Right hindlimb (tissue), 1 donor: ENCODE measurements at regions not wholly inside any gene's neighbourhood (a gene's known extent, or its start where the extent isn't known, plus 50 kb on each side); places are given as distances from the start of the nearest gene placed in this dataset.

Source experiments
- DNase-seq: peaks from one replicate; pipeline ENCODE4 v3.0.0-alpha.2; 2018

DNA sequence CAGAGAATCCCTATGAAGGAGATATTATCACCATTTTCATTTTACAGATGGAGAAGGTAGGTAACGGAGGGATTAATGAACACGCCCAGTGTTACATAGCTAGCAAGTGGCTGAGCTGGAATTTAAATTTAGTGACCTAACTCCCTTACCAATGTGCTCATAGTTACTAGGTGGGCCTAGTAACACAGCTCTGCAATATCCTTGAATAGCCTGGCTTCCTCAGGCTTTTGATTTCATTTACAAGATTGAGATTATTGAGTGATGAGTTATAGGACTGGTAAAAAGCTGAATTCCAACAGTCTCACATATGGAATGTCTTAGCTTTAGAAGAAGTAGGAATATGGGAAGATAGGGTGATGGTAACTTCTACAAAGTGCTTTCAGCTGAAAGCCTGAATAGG lies 336.3 kb upstream of the KIF2A start:
- DNase-seq, result no peak

DNA sequence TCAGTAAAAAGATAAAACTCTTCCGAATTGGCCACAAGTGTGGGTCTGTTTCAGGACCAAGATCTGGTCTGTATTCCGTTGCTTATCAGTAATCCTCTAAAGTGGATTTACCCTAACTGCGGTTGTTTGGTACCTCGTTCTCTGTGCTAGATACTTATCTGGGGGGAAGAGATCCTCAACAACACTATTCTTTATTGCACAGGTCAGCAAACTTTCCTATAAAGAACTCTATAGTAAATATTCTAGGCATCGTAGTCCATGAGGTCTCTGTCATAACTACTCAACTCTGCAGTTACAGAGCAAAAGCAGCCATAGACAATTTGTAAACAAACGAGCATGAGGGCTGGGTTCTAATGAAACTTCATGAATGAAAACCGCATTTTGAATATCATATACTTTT lies 335.8 kb upstream of the KIF2A start:
- DNase-seq, result no peak

DNA sequence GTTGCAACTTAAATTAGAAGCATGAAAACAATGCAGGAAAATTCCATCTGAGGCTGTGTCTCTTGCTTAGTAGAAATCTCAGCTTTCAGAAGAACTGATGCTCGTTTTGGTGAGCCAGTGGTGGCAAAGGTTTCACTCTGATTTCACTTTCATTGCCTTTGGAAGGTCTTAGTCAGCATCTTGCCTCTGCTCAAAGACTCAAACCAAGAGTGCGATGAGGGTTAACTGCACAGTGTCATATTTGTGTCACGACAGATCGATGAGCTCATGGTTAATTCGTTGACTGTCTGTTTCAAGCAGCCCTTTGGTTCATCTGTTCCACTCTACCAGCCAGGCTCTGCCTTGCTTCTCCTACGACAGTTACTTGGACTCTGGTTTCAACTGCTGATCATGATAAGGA lies 331.3 kb upstream of the KIF2A start:
- DNase-seq, result no peak

DNA sequence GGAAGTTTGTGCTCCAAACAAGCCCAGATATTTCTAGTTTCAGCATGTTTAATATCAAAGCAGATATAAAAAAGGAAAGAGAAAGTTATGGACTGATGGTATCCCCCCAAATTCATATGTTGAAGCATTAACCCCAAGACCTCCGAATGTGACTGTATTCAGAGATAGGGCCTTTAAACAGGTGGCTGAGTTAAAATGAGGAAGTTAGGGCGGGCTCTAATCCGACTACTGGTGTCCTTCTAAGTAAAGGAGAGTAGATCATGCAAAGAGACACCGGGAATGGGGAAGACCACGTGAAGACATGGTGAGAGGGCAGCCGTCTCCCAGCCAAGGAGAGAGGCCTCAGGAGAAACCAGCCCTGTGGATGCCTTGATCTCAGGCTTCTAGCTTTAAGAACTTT lies 324.1 kb upstream of the KIF2A start:
- DNase-seq, result no peak

DNA sequence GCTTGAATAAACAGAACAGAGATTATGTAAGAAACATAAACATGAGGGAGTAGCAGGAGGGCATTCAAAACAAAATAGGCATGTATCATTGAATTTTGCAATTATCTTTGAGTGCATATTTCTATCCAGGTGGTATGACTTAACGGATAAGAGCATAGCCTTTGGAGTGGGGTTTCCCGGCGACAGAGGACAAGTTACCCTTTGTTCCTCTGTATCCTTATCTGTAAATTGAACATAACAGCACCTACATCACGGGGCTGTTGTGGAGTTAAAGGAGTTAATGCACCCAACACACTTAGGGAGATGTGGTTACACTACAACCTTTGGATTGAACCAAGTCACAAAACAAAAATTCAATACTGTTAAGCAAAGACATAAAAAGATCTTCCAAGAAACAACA lies 314.6 kb upstream of the KIF2A start:
- DNase-seq, result no peak

DNA sequence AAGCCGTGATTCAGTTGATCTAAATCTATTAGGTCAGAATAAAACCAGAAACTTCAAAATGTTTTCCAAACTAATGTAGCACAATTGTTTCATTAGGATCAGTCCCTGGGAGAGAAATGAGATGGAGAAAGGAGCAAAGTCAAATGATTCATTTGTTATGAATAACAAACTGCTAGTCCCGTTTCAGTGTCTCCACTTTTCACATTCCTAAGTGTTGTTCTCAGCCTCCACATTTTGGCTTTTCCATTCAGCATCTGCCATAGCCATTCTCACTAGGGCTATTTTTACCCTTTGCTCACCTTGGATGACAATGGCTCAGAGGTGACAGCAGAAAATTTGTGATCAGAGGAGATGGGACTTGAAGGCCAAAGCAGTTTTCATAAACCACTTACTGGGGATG lies 314.1 kb upstream of the KIF2A start:
- DNase-seq, result no peak

DNA sequence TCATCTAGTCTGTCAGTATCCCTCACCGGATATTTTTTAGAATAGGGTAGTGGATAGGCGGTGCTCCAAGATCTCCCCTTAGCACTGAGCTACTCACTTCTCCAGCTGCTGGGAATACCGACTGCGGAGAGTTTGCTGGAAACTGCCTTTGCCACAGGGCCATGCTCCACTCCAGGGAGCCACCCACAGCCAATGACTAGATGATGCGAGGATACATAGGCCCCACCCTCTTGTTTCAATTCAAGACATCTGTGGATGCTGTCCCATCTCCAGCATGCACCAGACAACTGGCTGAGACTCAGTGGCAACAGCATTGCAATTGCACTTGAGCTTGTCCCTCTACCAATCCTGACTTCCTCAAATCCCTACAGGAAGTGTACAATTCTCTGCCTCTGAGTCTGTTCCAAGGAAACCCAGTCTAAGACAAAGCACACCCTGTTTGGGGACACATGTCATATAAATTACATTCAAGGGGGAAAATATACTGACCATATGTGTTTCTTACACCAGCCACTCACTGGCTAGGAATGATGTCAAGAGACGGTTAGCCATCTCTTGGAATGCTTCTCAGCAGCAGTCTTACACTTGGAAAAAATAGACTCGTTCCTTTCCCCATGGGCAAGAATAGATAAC lies 312.6 kb upstream of the KIF2A start:
- no peak for DNase-seq

DNA sequence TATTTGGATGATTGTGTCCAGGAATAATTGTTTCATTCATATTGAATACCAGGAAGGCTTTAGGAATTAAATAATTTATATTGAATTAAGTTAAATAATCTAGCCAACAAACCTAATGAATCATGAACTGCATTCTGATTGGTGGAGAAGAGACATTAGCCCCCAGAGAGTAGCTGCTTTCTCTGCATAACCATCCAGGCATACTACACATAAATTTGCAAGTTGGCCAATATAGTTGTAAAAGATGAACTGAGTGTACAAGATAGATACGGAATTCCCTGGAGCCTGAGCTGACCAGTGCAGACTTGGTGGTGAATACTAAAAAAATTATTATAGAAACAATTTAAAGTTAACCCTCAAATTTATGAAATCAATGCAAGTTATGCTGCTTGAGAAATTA lies 311.8 kb upstream of the KIF2A start:
- DNase-seq, result no peak

DNA sequence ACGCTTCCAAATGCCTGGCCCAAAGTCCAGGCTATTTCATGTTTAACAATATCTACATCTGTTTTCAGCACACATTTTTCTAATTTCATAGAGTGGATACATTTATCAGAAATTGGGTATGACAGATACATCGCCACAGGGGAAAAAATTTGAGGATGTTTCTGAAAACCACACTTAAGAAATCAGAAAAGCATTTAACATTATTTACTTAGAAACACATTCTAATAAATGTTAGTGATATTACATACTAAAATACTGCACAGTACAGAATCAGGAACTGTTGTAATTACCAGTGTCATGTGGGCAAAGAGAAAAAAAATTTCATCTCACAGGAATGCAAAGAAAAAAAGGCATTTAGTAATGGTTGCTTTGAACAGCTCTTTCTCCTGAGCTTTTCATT lies 310.5 kb upstream of the KIF2A start:
- DNase-seq, result no peak

DNA sequence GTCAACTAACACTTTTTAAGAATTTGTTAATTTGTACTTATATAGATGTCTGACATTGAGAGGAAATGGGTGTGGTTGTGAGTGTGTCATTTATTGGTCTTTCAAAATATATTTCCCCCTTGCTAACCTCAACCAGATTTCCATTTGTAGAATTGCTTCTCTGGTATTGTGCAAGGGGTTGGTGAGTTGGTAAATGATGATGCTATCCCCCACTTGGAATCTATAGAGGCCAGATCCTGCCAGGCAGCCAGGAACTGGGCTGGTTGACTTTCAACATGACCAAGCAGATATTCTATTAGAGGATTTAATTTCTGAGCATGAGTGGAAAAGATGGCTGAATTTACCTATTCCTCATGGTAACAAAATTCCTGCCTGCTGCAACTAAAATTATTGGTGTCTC lies 306.6 kb upstream of the KIF2A start:
- no peak for DNase-seq

DNA sequence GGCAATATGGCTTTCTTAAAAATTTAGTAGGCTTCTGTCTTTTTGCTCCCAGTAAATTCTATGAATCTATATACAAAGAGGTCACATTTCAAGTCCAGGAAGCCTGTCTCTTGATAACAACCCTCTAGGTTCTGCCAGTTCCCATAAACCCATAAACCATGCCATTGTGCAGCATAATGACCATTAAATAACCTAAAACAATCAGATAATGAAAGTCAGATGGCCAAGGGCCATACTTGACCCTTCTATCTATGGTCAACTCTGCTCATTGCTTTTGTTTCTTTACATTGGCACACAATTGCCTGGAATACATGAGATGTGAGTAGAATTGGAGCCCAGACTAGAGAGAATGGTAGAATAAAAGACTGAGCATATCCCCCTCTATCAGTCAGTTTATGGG lies 305.4 kb upstream of the KIF2A start:
- DNase-seq, result no peak

DNA sequence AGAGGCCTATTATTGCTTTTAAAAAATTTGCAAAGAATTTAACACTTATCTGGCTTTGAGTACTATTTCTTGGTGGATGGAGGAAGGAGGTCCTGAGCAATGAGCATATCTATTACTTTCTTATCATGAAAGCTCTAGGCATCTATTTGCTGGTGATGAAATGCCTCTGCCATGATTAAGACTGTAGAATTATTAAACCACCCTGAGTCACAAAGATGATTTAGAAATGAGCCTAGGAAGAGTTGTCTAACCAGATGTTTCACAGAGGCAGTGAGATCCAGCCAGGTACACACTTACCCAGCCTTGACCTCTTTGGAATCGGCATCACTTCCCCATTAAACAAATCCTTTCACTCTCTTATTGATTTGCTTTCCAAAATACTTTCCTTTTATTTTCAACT lies 304.4 kb upstream of the KIF2A start:
- no peak for DNase-seq

DNA sequence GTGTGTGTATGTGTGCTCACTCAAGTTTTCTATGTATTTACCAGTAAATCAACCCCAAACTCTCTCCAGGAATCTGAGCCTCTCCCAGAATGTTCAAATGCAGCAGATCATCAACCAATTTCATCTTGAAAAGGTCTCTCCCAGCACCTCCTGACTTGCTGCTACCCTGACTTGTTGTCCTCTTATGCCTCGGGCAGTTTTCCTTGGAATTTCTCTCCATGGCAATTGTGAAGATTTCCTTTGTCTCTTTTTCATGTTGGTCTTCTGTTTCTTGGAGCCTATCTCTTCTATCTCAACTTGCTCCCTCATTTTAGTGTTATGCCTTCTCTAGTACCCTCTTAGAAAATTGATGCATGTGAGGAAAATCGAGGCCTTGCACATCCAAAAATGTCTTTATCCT lies 303.6 kb upstream of the KIF2A start:
- no peak for DNase-seq

DNA sequence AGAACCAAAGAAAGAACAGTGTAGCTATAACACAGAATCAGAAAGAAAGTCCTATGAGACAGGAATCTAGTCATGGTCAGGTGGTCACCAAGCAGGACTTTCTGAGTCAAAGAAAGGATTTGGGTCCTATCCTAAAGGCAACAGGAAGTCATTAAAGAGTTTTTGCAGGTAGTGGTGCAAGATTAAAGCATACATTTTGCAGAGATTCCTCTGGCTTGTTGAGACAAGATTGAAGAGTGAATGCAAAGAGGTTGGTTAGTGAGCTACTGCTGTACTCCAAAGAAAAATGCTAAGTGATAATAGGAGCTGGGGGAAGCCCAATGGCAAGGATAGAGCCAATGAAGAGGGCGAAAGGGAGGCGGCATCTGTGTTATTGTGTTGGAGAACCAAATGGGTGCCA lies 300.5 kb upstream of the KIF2A start:
- DNase-seq, result no peak

DNA sequence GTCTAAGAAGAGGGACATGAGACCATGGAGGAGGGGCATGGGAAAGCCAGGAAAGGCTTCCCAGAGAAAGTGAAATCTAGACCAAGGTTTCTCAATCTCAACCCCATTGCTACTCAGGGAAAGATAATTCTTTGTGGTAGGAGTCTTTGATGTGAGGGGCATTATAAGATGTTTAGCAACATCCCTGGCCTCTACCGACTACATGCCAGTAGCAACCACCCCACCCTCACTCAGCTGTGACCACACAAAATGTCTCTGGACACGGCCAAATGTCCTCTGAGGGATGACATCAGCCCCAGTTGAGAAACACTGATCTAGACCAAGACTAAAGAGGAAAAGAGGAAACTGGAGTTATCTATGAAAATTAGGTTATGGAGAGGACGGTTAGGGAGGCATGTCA lies 298.5 kb upstream of the KIF2A start:
- no peak for DNase-seq

DNA sequence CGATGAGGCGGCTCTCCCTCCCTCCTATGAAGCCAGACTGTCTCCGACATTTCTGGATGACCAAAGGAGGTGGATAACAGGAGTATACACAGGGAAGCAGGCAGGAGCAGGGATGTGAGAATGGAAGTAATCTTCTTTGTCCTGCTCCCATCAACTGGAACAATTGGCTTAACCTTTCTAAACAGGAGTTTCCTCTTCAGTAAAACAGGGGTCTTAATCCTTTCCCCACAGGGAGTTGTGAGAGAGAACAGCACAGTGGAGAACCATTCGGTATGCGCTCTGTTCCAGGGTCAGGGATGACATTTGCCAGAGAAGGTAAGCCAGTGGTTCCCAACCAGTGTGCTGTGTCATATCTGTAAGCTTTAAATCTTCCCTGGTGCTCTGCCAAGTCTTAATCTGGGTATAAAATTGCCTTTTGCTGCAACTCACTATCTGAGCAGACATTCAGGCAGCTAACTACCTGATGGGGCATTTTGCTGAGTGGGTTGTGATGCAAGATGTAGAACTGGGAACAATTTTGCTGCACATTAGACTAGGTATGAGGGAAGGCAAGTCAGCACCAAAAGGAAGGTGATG lies 294.8 kb upstream of the KIF2A start:
- DNase-seq, result no peak

DNA sequence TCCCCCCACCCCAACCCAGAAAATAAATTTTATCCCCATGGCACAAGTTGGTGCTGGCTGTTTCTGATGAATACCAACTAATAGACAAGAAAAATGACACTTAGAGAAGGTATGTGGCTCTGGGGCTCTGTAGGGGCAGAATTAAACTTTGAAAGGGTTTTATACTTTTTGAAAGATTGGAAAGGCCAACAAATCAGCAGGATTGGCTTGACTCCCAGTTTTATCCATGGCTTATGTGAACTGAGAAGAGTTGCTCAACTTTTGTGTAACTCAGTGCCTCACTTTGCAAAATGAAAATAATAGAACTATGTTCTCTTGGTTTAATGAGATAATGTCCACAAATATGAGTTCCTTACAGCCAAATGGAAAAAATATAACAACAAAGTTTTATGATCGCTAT lies 288.9 kb upstream of the KIF2A start:
- no peak for DNase-seq

DNA sequence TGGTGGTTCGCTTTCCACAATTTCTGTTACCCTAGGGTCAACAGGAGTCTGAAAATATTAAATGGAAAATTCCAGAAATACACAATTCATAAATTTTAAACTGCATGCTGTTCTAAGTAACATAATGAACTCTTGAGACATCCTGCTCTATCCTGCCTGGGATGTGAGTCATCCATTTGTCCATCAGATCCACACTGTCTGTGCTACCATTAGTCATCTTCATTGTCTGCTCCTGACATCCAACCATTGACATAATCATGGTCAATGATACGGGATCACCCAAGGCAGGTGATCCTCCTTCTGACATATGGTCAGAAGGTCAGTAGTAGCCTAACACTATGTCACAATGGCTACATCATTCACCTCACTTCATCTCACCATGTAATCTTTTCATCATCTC lies 276.7 kb upstream of the KIF2A start:
- DNase-seq, result no peak

DNA sequence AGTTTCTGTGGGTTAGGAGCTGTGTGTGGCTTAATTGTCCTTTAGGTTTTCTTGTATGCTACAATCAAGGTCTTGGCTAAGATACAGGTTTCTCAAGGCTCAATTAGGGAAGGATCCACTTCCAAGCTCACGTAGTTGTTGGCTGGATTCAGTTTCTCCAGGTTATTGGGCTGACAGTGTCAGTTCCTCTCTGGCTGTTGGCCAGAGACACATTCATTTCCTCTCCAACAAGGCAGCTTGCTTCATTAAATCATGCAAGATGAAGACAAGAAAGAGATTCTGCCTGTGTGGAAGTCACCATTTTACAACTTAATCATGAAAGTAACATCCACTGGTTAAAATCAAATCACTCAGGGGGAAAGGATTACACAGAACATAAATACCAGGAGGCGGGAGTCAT lies 275.7 kb upstream of the KIF2A start:
- DNase-seq, result no peak

DNA sequence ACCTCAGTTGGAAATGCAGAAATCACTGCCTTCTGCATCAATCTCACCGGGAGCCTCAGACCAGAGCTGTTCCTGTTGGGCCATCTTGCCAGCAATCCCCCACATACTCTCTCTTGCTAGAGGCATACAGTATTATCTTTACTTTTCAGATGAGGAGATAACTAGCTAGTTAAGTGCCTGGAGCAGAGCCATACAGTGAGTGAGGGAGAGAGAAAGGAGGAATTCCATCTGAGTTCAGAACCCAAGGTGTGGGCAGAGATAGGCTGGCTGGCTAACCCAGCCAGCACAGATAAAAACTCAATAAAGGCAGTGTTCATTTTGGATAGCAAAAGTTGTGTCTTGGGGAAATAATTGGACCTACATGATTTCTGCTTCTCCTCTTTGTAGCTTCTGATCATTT lies 268.0 kb upstream of the KIF2A start:
- no peak for DNase-seq

DNA sequence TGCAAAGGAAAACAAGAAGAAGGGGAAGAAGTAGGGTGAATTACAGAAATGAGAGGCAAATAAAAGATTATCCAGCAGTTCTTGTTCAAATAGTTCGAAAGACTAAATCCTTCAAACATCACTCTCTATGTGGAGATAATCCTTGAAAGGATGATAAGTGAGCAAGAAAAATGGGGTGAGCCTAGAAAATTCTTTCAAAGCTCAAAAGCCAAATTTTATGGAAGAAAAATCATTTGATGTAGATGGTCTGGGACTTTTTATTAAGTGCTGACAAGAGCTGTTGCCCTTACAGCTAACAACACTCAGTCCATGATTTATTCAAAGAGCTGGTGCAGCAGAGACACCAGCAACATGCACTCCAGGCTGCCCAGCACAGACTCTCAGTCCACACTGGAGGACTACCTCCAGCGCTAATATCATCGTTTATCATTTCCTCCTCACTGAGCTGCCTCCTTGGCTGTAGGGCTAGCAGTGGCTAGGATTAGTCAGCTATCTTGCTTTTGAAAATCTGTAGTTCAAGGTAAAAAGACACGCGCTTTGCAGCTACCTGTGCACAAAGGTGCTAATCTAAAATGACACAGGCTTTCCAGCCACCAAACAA lies 264.8 kb upstream of the KIF2A start:
- DNase-seq, result no peak

DNA sequence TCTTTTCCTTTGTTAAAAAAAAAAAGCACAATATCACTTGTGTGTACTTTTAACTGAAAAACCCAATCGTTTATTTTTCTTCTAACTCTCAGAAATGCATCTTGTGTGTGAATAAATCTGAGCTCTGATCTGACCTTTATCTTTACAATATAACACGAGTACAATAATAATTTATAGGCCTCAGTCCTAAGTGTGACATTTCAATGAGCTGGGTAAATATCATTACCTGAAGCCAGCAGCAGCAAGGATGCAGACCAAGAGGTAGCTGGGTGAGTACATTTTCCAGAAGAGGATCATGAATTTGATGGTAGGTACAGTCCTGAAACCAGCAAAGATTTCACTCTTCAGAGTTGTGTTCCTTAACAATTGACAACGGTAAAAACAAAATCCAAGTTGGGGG lies 264.0 kb upstream of the KIF2A start:
- no peak for DNase-seq

DNA sequence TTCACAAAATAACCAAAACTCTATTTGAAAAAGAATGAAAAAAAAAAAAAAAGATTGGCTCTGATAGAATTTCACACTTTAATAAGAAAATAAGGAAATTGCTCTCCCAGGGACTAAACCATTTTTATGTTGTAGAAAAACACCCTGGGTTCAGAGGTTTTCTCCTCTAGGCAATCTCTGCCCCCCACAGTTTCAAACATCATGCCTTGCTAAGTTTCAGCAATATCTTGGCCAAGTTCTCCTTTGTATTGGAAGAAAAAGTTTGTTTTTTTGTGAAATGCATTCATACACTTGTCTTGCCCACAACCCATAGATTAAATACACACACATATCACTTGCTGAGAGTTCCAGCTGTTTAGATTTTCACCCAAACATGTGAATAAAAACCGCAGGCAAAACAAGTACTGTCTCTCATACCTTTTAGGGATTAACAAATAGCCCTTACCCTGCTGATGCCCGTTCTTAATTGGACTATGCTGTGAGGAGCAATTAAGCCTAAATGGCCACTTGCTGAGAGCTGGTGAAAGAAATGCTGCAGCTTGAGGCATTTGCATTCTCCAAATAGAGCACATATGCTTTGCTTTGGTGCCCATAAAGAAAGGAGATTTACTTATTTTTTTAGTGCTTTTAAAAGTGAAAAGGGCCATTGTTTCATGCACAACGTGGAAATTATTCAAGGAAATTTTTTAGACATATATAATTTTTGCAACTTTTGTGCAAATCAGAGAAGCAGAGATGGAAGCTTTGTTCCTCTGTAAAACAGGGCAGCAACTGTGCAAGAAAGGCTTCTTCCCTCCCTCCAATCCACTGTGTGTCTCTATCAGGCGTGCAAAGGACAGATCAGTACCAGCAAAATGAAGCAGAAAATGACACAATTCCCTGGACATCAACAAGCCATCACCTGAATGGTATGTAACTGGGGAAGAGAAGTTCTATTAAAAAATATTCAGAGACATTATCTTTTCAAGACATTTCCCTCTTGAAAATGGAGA lies 262.4 kb upstream of the KIF2A start:
- DNase-seq, result no peak

DNA sequence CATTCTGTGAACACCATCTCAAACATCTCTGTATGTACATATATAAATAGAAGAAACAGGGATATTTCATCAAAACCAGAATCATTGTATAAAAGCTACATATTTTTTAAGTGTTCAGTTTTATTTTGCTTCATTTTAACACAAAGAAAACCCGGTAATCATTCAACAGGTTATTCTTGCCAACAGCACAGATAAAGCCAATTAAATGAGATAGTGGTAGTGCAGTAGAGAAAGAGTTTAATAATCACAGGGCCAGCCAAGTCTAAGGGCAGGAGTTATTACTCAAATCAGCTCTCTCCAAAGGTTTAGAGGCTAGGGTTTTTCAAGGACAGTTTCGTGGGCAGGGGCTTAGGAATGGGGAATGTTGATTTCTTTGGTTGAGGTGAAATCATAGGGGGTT lies 261.0 kb upstream of the KIF2A start:
- DNase-seq, result no peak
